Endothelial cell of umbilical vein (primary cell): ENCODE measurements at regions not wholly inside any gene's neighbourhood (a gene's known extent, or its start where the extent isn't known, plus 50 kb on each side); places are given as distances from the start of the nearest gene placed in this dataset.

ENCODE experiments used
- BruUV-seq: library from RNA; stranded (reverse); fragments of 400-500 nt; replicated peaks from 2 replicates; lab custom pipeline; 2021; lab: Mats Ljungman, UMichigan
- CTCF ChIA-PET: fragments of 300-600, 350-600 bp; sonication (Branson Sonifier 250); formaldehyde crosslinking; loops from one replicate; lab custom pipeline; 2021; ENCODE audit warnings: antibody characterized with exemption, inconsistent platforms; lab: Charles Lee
- POLR2A ChIA-PET: fragments of 300-600, 350-600 bp; sonication (Branson Sonifier 250); formaldehyde crosslinking; loops from one replicate; lab custom pipeline; 2021; ENCODE audit warnings: antibody characterized with exemption, inconsistent platforms; lab: Charles Lee
- DNase-seq: peaks from one replicate; pipeline ENCODE4 v3.0.0-alpha.2; 2011; ENCODE audit warnings: low read depth, low spot score
- FAIRE-seq: peaks from 2 replicates; lab custom pipeline; 2011; peaks lifted over from hg19 to GRCh38; lab: Jason Lieb, UNC
- H2AFZ ChIP-seq: 2 replicates; pipeline ENCODE4 v1.6.0; 2012; ENCODE audit warnings: low read depth, low read length, control low read depth, inconsistent platforms
- H3K27ac ChIP-seq: 2 replicates; pipeline ENCODE4 v1.5.1; 2011; ENCODE audit warnings: low read depth, mild to moderate bottlenecking, control low read depth, low read length, moderate library complexity; ENCODE audit not compliant: insufficient read depth
- H3K27me3 ChIP-seq, 2 experiments: 2 replicates each; pipeline versions ENCODE4 v1.6.0 to v1.6.1; 2011; ENCODE audit warnings: low read length in 2 of 2, mixed read lengths in 1 of 2; ENCODE audit not compliant: control insufficient read depth in 2 of 2, insufficient read depth in 2 of 2
- H3K36me3 ChIP-seq, 2 experiments: 2 replicates in 1 of 2; 3 replicates in 1 of 2; pipeline ENCODE4 v1.5.1; 2011; ENCODE audit warnings: low read length in 2 of 2, mild to moderate bottlenecking in 1 of 2, moderate library complexity in 1 of 2; ENCODE audit not compliant: control insufficient read depth in 2 of 2, insufficient read depth in 2 of 2; ENCODE audit errors: extremely low read depth in 1 of 2
- H3K4me1 ChIP-seq: 3 replicates; pipeline ENCODE4 v1.5.1; 2011; ENCODE audit warnings: mild to moderate bottlenecking, low read length; ENCODE audit not compliant: control insufficient read depth, insufficient read depth; ENCODE audit errors: extremely low read depth
- H3K4me2 ChIP-seq: 2 replicates; pipeline ENCODE4 v1.6.1; 2011; ENCODE audit warnings: low read length, control low read depth, mixed read lengths; ENCODE audit not compliant: insufficient read depth
- H3K4me3 ChIP-seq, 3 experiments: fragments of 200-600 bp in 1 of 3; sonication (generic), shearing (Covaris generic) in 1 of 3; replicated peaks in 1 of 3; 2 replicates each; pipeline ENCODE4 v1.5.1; 2011 to 2016; ENCODE audit warnings: control low read depth in 3 of 3, low read length in 3 of 3, mild to moderate bottlenecking in 2 of 3, inconsistent platforms in 1 of 3, low read depth in 1 of 3, moderate library complexity in 1 of 3; ENCODE audit not compliant: insufficient read depth in 1 of 3
- H3K79me2 ChIP-seq: 2 replicates; pipeline ENCODE4 v1.6.0; 2012; ENCODE audit warnings: low read length, inconsistent platforms; ENCODE audit not compliant: control insufficient read depth, insufficient read depth
- H3K9ac ChIP-seq: replicated peaks from 2 replicates; pipeline ENCODE3; 2011; ENCODE audit warnings: low read length, control low read depth; ENCODE audit not compliant: insufficient read depth; ENCODE audit errors: extremely low read depth
- H3K9me1 ChIP-seq: replicated peaks from 3 replicates; pipeline ENCODE4 v1.6.0; 2011; ENCODE audit warnings: mild to moderate bottlenecking, low read length; ENCODE audit not compliant: control insufficient read depth, insufficient read depth; ENCODE audit errors: extremely low read depth
- H3K9me3 ChIP-seq: replicated peaks from 2 replicates; pipeline ENCODE4 v1.5.1; 2012; ENCODE audit warnings: low read length, inconsistent platforms; ENCODE audit not compliant: control insufficient read depth, insufficient read depth
- H4K20me1 ChIP-seq: replicated peaks from 2 replicates; pipeline ENCODE3; 2011; ENCODE audit warnings: mild to moderate bottlenecking, low read length; ENCODE audit not compliant: control insufficient read depth, insufficient read depth; ENCODE audit errors: extremely low read depth
- CTCF ChIP-seq, 2 donors: IDR thresholded peaks; 1 replicate in 1 of 2; 2 replicates in 1 of 2; pipeline ENCODE4 v1.5.1; 2011; ENCODE audit warnings: low read length in 2 of 2, mild to moderate bottlenecking in 2 of 2, moderate library complexity in 2 of 2, control low read depth in 1 of 2, inconsistent platforms in 1 of 2, low read depth in 1 of 2; ENCODE audit not compliant: insufficient read depth in 1 of 2; ENCODE audit errors: extremely low read depth in 1 of 2
- EZH2 ChIP-seq: IDR thresholded peaks from 2 replicates; pipeline ENCODE4 v1.6.1; 2012; ENCODE audit warnings: borderline replicate concordance, low read depth, mild to moderate bottlenecking, moderate library complexity, low read length, inconsistent platforms; ENCODE audit not compliant: severe bottlenecking
- FOS ChIP-seq: IDR thresholded peaks from 2 replicates; pipeline ENCODE4 v1.6.1; 2011; ENCODE audit warnings: mild to moderate bottlenecking, low read length, moderate library complexity, borderline replicate concordance; ENCODE audit not compliant: insufficient read depth
- GATA2 ChIP-seq: IDR thresholded peaks from 2 replicates; pipeline ENCODE4 v1.7.0; 2011; ENCODE audit warnings: low read depth, mild to moderate bottlenecking, moderate library complexity, mixed read lengths, low read length; ENCODE audit not compliant: insufficient read length, insufficient read depth
- JUN ChIP-seq: IDR thresholded peaks from 2 replicates; pipeline ENCODE4 v1.6.1; 2011; ENCODE audit warnings: borderline replicate concordance, low read depth; ENCODE audit not compliant: insufficient read length, insufficient read depth
- MAX ChIP-seq: IDR thresholded peaks from 2 replicates; pipeline ENCODE4 v1.6.1; 2011; ENCODE audit not compliant: insufficient read depth, insufficient read length
- MYC ChIP-seq: IDR thresholded peaks from one replicate; pipeline ENCODE4 v1.6.1; 2011; ENCODE audit warnings: mild to moderate bottlenecking, low read depth, low read length
- POLR2A ChIP-seq: IDR thresholded peaks from 2 replicates; pipeline ENCODE4 v1.6.1; 2012; ENCODE audit warnings: low read depth, mild to moderate bottlenecking, control low read depth, low read length
- POLR2AphosphoS5 ChIP-seq: IDR thresholded peaks from 2 replicates; pipeline ENCODE4 v1.6.1; 2012; ENCODE audit warnings: low read depth, mild to moderate bottlenecking, control low read depth, low read length, moderate library complexity; ENCODE audit not compliant: insufficient read depth
- dilution Hi-C: fragments of 300-500 bp; cut with MboI; formaldehyde crosslinking; loops from one replicate; pipeline ENCODE4 v1.15.0; 2019; ENCODE audit warnings: low sequenced_read_pairs; ENCODE audit not compliant: extremely low pct_ligation_motif_present
- intact Hi-C: fragments of 100-400 bp; cut with micrococcal nuclease; formaldehyde crosslinking; loops from one replicate; pipeline ENCODE4 v1.10.0; 2022

- POLR2A ChIA-PET: no interaction called here
- CTCF ChIA-PET: no interaction called here
Measured at GRCh38 chr17:74019271-74019670, 184.2 kb upstream of the RPL38 start.

More at GRCh38 chr17:74019271-74019670, 184.2 kb upstream of the RPL38 start:
- no peak overlapping the region for H3K4me3 ChIP-seq
- intact Hi-C loops: no loop called here
- dilution Hi-C loops: no loop called here
- no peaks in the 10 kb centered on the region for H3K27me3 ChIP-seq
- H3K4me1 ChIP-seq: no peaks in the 10 kb centered on the region
- no peaks in the 10 kb centered on the region for H3K79me2 ChIP-seq
- no TSS peak for BruUV-seq
- H3K27ac ChIP-seq: no peak overlapping the region
- H3K9ac ChIP-seq: no peak overlapping the region
- no peaks in the 10 kb centered on the region for H3K9me3 ChIP-seq
- no peak for DNase-seq
- H3K9me1 ChIP-seq: no peaks in the 10 kb centered on the region
- no peaks in the 10 kb centered on the region for H4K20me1 ChIP-seq
- no peak overlapping the region for H2AFZ ChIP-seq
- no peak overlapping the region for H3K4me2 ChIP-seq
- no peaks in the 10 kb centered on the region for H3K36me3 ChIP-seq
- FAIRE-seq: no peak
- TF ChIP-seq MYC (no peak), CTCF (IDR thresholded peaks at IDR 0.05; ENCODE audit: extremely low read depth in 1 of 2, insufficient read depth in 1 of 2, low read depth in 1 of 2, low read length in 2 of 2) (no peak), EZH2 (no peak), GATA2 (no peak), POLR2A (no peak), POLR2AphosphoS5 (no peak), FOS (no peak), JUN (no peak), MAX (no peak)
